H9 (cell line): ENCODE measurements at regions not wholly inside any gene's neighbourhood (a gene's known extent, or its start where the extent isn't known, plus 50 kb on each side); places are given as distances from the start of the nearest gene placed in this dataset.

ENCODE experiments used
- DNase-seq: peaks from one replicate; pipeline ENCODE4 v3.0.0-alpha.2; 2017
- H2AFZ ChIP-seq: one replicate; pipeline ENCODE4 v1.6.1; 2013; ENCODE audit warnings: mild to moderate bottlenecking, low read length, control low read depth, moderate library complexity
- H2AK5ac ChIP-seq: 2 replicates; pipeline ENCODE4 v1.6.1; 2013; ENCODE audit warnings: low read length, control low read depth, mixed read lengths; ENCODE audit not compliant: insufficient read length
- H2BK120ac ChIP-seq: one replicate; pipeline ENCODE4 v1.6.1; 2013; ENCODE audit warnings: low read depth, mild to moderate bottlenecking, low read length, control low read depth, inconsistent platforms; ENCODE audit not compliant: poor library complexity, severe bottlenecking
- H2BK12ac ChIP-seq: 2 replicates; pipeline ENCODE4 v1.6.1; 2013; ENCODE audit warnings: low read length, control low read depth, mixed read lengths, low read depth; ENCODE audit not compliant: insufficient read length
- H2BK15ac ChIP-seq: 2 replicates; pipeline ENCODE4 v1.6.1; 2013; ENCODE audit warnings: low read depth, low read length, control low read depth
- H2BK20ac ChIP-seq: one replicate; pipeline ENCODE4 v1.6.1; 2013; ENCODE audit warnings: low read depth, mild to moderate bottlenecking, low read length, control low read depth, inconsistent platforms; ENCODE audit not compliant: poor library complexity, severe bottlenecking
- H2BK5ac ChIP-seq: 2 replicates; pipeline ENCODE4 v1.6.1; 2013; ENCODE audit warnings: low read length, control low read depth, mixed read lengths; ENCODE audit not compliant: insufficient read length
- H3K14ac ChIP-seq: 2 replicates; pipeline ENCODE4 v1.6.1; 2013; ENCODE audit warnings: low read length, control low read depth; ENCODE audit not compliant: insufficient read depth
- H3K18ac ChIP-seq: 2 replicates; pipeline ENCODE4 v1.6.1; 2013; ENCODE audit warnings: low read depth, mild to moderate bottlenecking, mixed read lengths, low read length, control low read depth; ENCODE audit not compliant: insufficient read length
- H3K23ac ChIP-seq: 2 replicates; pipeline ENCODE4 v1.6.1; 2013; ENCODE audit warnings: low read length, control low read depth, mixed read lengths, low read depth; ENCODE audit not compliant: insufficient read length
- H3K23me2 ChIP-seq: 2 replicates; pipeline ENCODE4 v1.6.1; 2013; ENCODE audit warnings: low read depth, mild to moderate bottlenecking, mixed read lengths, low read length, control low read depth; ENCODE audit not compliant: insufficient read length, poor library complexity, severe bottlenecking
- H3K27ac ChIP-seq: 2 replicates; pipeline ENCODE4 v1.5.1; 2013; ENCODE audit warnings: low read length, control low read depth, mixed read lengths, low read depth; ENCODE audit not compliant: insufficient read length
- H3K27me3 ChIP-seq: 2 replicates; pipeline ENCODE4 v1.6.1; 2013; ENCODE audit warnings: low read length, control low read depth, inconsistent platforms; ENCODE audit not compliant: insufficient read depth
- H3K4ac ChIP-seq: 2 replicates; pipeline ENCODE4 v1.6.1; 2013; ENCODE audit warnings: low read depth, mild to moderate bottlenecking, control low read depth, inconsistent platforms, low read length, moderate library complexity
- H3K4me1 ChIP-seq: 2 replicates; pipeline ENCODE4 v1.6.1; 2013; ENCODE audit warnings: low read length, control low read depth, inconsistent platforms; ENCODE audit not compliant: insufficient read depth
- H3K4me2 ChIP-seq: 2 replicates; pipeline ENCODE4 v1.6.1; 2013; ENCODE audit warnings: low read length, control low read depth, mixed read lengths; ENCODE audit not compliant: insufficient read length, insufficient read depth
- H3K56ac ChIP-seq: 2 replicates; pipeline ENCODE4 v1.6.1; 2013; ENCODE audit warnings: low read depth, mild to moderate bottlenecking, mixed read lengths, low read length, control low read depth; ENCODE audit not compliant: insufficient read length
- H3K79me1 ChIP-seq: 2 replicates; pipeline ENCODE4 v1.6.1; 2013; ENCODE audit warnings: low read depth, mild to moderate bottlenecking, moderate library complexity, low read length, control low read depth, inconsistent platforms; ENCODE audit not compliant: insufficient read depth, poor library complexity, severe bottlenecking
- H3K79me2 ChIP-seq: 2 replicates; pipeline ENCODE4 v1.6.1; 2013; ENCODE audit warnings: low read length, control low read depth, inconsistent platforms; ENCODE audit not compliant: insufficient read depth
- H3K9ac ChIP-seq: 2 replicates; pipeline ENCODE4 v1.6.1; 2013; ENCODE audit warnings: low read length, control low read depth, mixed read lengths; ENCODE audit not compliant: insufficient read length; ENCODE audit errors: extremely low read depth
- H3K9me3 ChIP-seq: one replicate; pipeline ENCODE4 v1.6.1; 2013; ENCODE audit warnings: low read depth, low read length, inconsistent platforms; ENCODE audit not compliant: control insufficient read depth
- H3T11ph ChIP-seq: one replicate; pipeline ENCODE4 v1.6.1; 2013; ENCODE audit warnings: mild to moderate bottlenecking, low read length, control low read depth, inconsistent platforms
- H4K20me1 ChIP-seq: one replicate; pipeline ENCODE4 v1.6.1; 2013; ENCODE audit not compliant: control insufficient read depth, insufficient read length, insufficient read depth
- H4K5ac ChIP-seq: 2 replicates; pipeline ENCODE4 v1.6.1; 2013; ENCODE audit warnings: low read depth, mild to moderate bottlenecking, mixed read lengths, low read length, control low read depth; ENCODE audit not compliant: insufficient read length
- H4K8ac ChIP-seq: replicated peaks from 2 replicates; pipeline ENCODE4 v1.6.1; 2013; ENCODE audit warnings: low read length, control low read depth, mixed read lengths, low read depth; ENCODE audit not compliant: insufficient read length
- H4K91ac ChIP-seq: 2 replicates; pipeline ENCODE4 v1.6.1; 2013; ENCODE audit warnings: low read depth, mild to moderate bottlenecking, moderate library complexity, mixed read lengths, low read length, control low read depth; ENCODE audit not compliant: insufficient read length
- H3K27ac Mint-ChIP-seq, 3 experiments: 2 replicates in 2 of 3; 3 replicates in 1 of 3; pipeline ENCODE4 v1.8.0; 2020 to 2021; ENCODE audit warnings: mixed read lengths in 3 of 3, mild to moderate bottlenecking in 1 of 3, moderate library complexity in 1 of 3
- H3K27me3 Mint-ChIP-seq: 2 replicates; pipeline ENCODE4 v1.8.0; 2021; ENCODE audit warnings: low read depth, mild to moderate bottlenecking, moderate library complexity, mixed read lengths
- H3K36me3 Mint-ChIP-seq, 3 experiments: 2 replicates in 2 of 3; 3 replicates in 1 of 3; pipeline ENCODE4 v1.8.0; 2020 to 2021; ENCODE audit warnings: low read depth in 3 of 3, mixed read lengths in 3 of 3; ENCODE audit not compliant: insufficient read depth in 1 of 3
- H3K4me1 Mint-ChIP-seq, 2 experiments: 2 replicates each; pipeline ENCODE4 v1.8.0; 2020; ENCODE audit warnings: mixed read lengths in 2 of 2
- H3K4me3 Mint-ChIP-seq, 2 experiments: 2 replicates in 1 of 2; 3 replicates in 1 of 2; pipeline ENCODE4 v1.8.0; 2020 to 2021; ENCODE audit warnings: mild to moderate bottlenecking in 2 of 2, mixed read lengths in 2 of 2, moderate library complexity in 1 of 2
- H3K9me3 Mint-ChIP-seq, 2 experiments: 2 replicates in 1 of 2; 3 replicates in 1 of 2; pipeline ENCODE4 v1.8.0; 2020; ENCODE audit warnings: mild to moderate bottlenecking in 2 of 2, mixed read lengths in 2 of 2, moderate library complexity in 1 of 2
- WGBS: extraction: QIAGEN DNeasy Blood & Tissue Kit; methylation state at CpG from one replicate; pipeline ENCODE4 v1.1.7; 2013; ENCODE audit warnings: missing lambda C conversion rate, low lambda C conversion rate, mixed read lengths; ENCODE audit not compliant: insufficient read length; ENCODE audit errors: extremely low coverage; 5-methylcytosine and 5-hydroxymethylcytosine counted together
- TF ChIP-seq, protein P1 (sequence below): fragments of 200-600 bp; sonication (generic); conservative IDR thresholded peaks from 3 replicates; pipeline ENCODE4 v1.8.0; 2021; ENCODE audit warnings: antibody characterized with exemption, mild to moderate bottlenecking

DNA sequence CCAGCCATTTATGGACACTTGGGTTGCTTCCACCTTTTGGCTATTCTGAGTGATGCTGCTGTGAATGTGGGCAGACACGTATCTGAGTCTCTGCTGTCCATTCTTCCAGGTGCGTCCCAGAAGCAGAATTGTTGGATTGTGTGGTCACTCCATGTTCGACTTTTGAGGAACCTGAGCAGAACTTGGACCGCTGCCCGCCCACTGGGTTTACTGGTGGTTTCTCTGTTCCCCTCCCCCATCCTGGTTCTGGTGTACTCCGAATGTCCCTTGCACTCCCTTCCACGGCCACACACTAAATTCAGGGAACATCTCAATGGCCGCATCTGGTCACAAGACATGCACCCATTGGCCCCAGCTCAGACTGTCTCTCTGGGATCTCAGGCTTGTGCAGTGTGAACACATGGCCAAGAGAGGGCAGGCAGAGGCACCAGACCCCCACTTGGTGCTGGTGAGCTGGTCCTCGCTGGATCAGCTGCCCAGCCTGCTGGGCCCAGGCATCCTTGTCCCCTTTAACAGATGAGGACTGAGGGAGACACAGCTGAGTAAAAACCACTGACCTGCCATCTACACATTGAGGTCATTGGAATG lies 565.1 kb downstream of the NPHP4 start:
- peaks cover 61 to 79% of the 10 kb centered on the region in 2 experiments for H3K4me1 Mint-ChIP-seq
- peak; percentile 41 for DNase-seq
- no peak overlapping the region for H3K4me3 Mint-ChIP-seq

More for the DNA sequence above, 565.1 kb downstream of the NPHP4 start:
- H2BK15ac ChIP-seq = no peak overlapping the region
- no peaks in the 10 kb centered on the region for H4K20me1 ChIP-seq
- H3K23me2 ChIP-seq = no peaks in the 10 kb centered on the region
- H3T11ph ChIP-seq = no peak overlapping the region
- H3K79me1 ChIP-seq = no peaks in the 10 kb centered on the region
- TF ChIP-seq, protein P1, sequence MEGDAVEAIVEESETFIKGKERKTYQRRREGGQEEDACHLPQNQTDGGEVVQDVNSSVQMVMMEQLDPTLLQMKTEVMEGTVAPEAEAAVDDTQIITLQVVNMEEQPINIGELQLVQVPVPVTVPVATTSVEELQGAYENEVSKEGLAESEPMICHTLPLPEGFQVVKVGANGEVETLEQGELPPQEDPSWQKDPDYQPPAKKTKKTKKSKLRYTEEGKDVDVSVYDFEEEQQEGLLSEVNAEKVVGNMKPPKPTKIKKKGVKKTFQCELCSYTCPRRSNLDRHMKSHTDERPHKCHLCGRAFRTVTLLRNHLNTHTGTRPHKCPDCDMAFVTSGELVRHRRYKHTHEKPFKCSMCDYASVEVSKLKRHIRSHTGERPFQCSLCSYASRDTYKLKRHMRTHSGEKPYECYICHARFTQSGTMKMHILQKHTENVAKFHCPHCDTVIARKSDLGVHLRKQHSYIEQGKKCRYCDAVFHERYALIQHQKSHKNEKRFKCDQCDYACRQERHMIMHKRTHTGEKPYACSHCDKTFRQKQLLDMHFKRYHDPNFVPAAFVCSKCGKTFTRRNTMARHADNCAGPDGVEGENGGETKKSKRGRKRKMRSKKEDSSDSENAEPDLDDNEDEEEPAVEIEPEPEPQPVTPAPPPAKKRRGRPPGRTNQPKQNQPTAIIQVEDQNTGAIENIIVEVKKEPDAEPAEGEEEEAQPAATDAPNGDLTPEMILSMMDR = peak; percentile 50
- H3K56ac ChIP-seq = no peak overlapping the region
- H3K9me3 Mint-ChIP-seq = no peaks in the 10 kb centered on the region
- no peak overlapping the region for H3K4ac ChIP-seq
- H3K27ac ChIP-seq = no peak overlapping the region
- H3K9me3 ChIP-seq = no peaks in the 10 kb centered on the region
- no peak overlapping the region for H4K8ac ChIP-seq
- H3K14ac ChIP-seq = no peak overlapping the region; the same call in 1 of the 2 replicates
- H3K4me1 ChIP-seq = peaks cover 16% of the 10 kb centered on the region
- H2AK5ac ChIP-seq = no peak overlapping the region
- no peak overlapping the region for H3K4me2 ChIP-seq
- H3K9ac ChIP-seq = no peak overlapping the region
- no peak overlapping the region for H3K18ac ChIP-seq
- H2BK120ac ChIP-seq = no peak overlapping the region
- H3K36me3 Mint-ChIP-seq = no peaks in the 10 kb centered on the region
- no peak overlapping the region for H2AFZ ChIP-seq
- H2BK12ac ChIP-seq = no peak overlapping the region
- H4K5ac ChIP-seq = no peak overlapping the region
- no peaks in the 10 kb centered on the region for H3K79me2 ChIP-seq
- WGBS = no CpG with 5 or more reads among the region's 9 CpGs
- no peak overlapping the region for H2BK20ac ChIP-seq
- H3K27ac Mint-ChIP-seq = peak overlapping the region in 1 of 3 experiments; percentile 23; a peak in 1 of 7 replicates
- H3K27me3 Mint-ChIP-seq = peaks cover 40% of the 10 kb centered on the region
- H2BK5ac ChIP-seq = no peak overlapping the region
- no peak overlapping the region for H4K91ac ChIP-seq
- 0 out of 2 replicates have a peak, but pooled peaks cover 2% of the 10 kb centered on the region for H3K27me3 ChIP-seq
- no peak overlapping the region for H3K23ac ChIP-seq
